Activated CD8-positive, alpha-beta T cell treated with anti-CD3 and anti-CD28 coated beads for 36 hours (primary cell): ENCODE measurements at regions not wholly inside any gene's neighbourhood (a gene's known extent, or its start where the extent isn't known, plus 50 kb on each side); places are given as distances from the start of the nearest gene placed in this dataset.

Experiments
- ATAC-seq: fragments of 200-7000 bp; cut with Tn5 transposase; one replicate; pipeline ENCODE4 v1.10.0; 2021; ENCODE audit warnings: mild to moderate bottlenecking, moderate library complexity
- CTCF ChIA-PET: fragments of 350-600 bp; sonication (Branson Sonifier 250); formaldehyde crosslinking; loops from one replicate; lab custom pipeline; 2021; ENCODE audit warnings: antibody characterized with exemption; lab: Charles Lee
- POLR2A ChIA-PET: fragments of 350-600 bp; sonication (Branson Sonifier 250); formaldehyde crosslinking; loops from one replicate; lab custom pipeline; 2021; ENCODE audit warnings: antibody characterized with exemption; lab: Charles Lee
- DNase-seq: peaks from one replicate; pipeline ENCODE4 v3.0.0-alpha.2; 2020
- H3K27ac Mint-ChIP-seq: one replicate; pipeline ENCODE4 v1.8.0; 2021; ENCODE audit warnings: mild to moderate bottlenecking, mixed read lengths
- H3K27me3 Mint-ChIP-seq: one replicate; pipeline ENCODE4 v1.8.0; 2021; ENCODE audit warnings: mixed read lengths
- H3K36me3 Mint-ChIP-seq: one replicate; pipeline ENCODE4 v1.8.0; 2021; ENCODE audit warnings: low read depth, mixed read lengths
- H3K4me1 Mint-ChIP-seq: one replicate; pipeline ENCODE4 v1.8.0; 2021; ENCODE audit warnings: low read depth, mixed read lengths
- H3K4me3 Mint-ChIP-seq: one replicate; pipeline ENCODE4 v1.8.0; 2021; ENCODE audit warnings: mild to moderate bottlenecking, moderate library complexity, mixed read lengths
- H3K9me3 Mint-ChIP-seq: one replicate; pipeline ENCODE4 v1.8.0; 2021; ENCODE audit warnings: mixed read lengths
- CTCF ChIP-seq: fragments of 200-600 bp; IDR thresholded peaks from one replicate; pipeline ENCODE4 v1.8.0; 2022; ENCODE audit warnings: antibody characterized with exemption, mild to moderate bottlenecking
- intact Hi-C: fragments of 100-400 bp; cut with micrococcal nuclease; formaldehyde crosslinking; loops from one replicate; pipeline ENCODE4 v1.10.0; 2022

GRCh38 chr18:51248685-51249084 is 51.2 kb upstream of the MEX3C start:
- H3K9me3 Mint-ChIP-seq = no peaks in the 10 kb centered on the region
- DNase-seq = no peak
- ChIA-PET POLR2A (no interaction called here), CTCF (no interaction called here)
- H3K4me1 Mint-ChIP-seq = no peaks in the 10 kb centered on the region
- H3K4me3 Mint-ChIP-seq = no peak overlapping the region
- no peak for TF ChIP-seq CTCF
- H3K36me3 Mint-ChIP-seq = no peaks in the 10 kb centered on the region
- no peak overlapping the region for H3K27ac Mint-ChIP-seq
- H3K27me3 Mint-ChIP-seq = peaks cover 4% of the 10 kb centered on the region
- no peak for ATAC-seq
- intact Hi-C loops = no loop called here

- Mint-ChIP-seq H3K36me3 (no peaks in the 10 kb centered on the region), H3K4me3 (no peak overlapping the region), H3K4me1 (no peaks in the 10 kb centered on the region), H3K9me3 (no peaks in the 10 kb centered on the region), H3K27me3 (peaks cover 4% of the 10 kb centered on the region), H3K27ac (no peak overlapping the region)
- ChIA-PET POLR2A (no interaction called here), CTCF (no interaction called here)
- DNase-seq (no peak), ATAC-seq (no peak)
- no peak for TF ChIP-seq CTCF
- intact Hi-C loops = no loop called here
Observed at GRCh38 chr18:51250006-51250405, 52.5 kb upstream of the MEX3C start.

DNA sequence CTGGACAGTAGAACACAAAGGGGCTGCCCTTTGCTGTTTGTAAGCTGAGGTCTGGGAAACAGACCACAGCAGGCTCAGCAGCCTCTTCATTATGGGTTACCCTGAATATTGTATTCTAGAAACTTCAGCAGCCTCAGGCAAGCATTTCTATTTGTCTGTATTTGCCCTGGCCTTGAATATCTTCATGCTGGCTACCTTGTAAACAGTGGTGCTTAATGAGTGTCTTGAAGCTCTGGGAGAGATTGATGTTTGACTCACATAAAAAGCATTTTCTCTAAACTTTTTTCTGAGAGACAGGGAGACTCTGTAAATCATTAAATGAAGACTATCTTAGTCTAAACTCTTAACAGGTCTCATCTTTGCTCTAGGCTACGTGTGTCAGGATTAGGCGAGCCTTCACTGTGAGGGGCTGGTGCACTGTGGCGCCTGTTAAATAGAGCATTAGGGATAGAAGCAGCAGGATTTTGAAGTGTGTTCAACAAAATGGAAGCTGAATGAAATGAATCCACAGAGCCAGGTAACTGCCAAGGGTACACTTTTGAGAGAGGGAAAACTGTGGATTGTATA is 53.1 kb upstream of the MEX3C start:
- Mint-ChIP-seq H3K4me3 (no peak overlapping the region), H3K27me3 (peaks cover 4% of the 10 kb centered on the region), H3K27ac (no peak overlapping the region), H3K36me3 (no peaks in the 10 kb centered on the region), H3K9me3 (no peaks in the 10 kb centered on the region), H3K4me1 (no peaks in the 10 kb centered on the region)
- DNase-seq (no peak), ATAC-seq (no peak)
- CTCF ChIA-PET = no interaction called here
- POLR2A ChIA-PET = interaction anchor here (0.6 kb wide), 1 partner anchor 86 kb away, joined by 3 read pairs; no protein-coding TSS in a partner anchor
- no peak for TF ChIP-seq CTCF
- intact Hi-C loops = no loop called here

DNA sequence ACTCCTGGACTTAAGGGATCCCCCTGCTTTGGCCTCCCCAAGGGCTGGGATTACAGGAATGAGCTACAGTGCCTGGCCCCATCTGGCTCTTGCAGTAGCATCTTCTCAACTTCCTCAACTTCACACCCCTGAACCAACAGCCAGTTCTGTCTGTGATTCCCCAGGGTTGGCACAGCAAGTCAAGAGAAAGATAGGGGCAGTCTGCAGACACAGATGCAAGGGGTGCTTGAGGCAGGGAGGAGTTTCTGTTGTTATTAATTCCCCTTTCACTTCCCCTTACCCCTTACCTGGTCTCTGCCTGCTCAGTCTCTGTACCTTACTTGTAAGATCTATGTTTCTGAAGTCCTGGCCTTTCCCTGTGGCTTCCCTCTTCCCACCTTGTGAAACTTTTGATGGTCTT is 54.1 kb upstream of the MEX3C start:
- ATAC-seq = no peak
- Mint-ChIP-seq H3K27me3 (peaks cover 6% of the 10 kb centered on the region), H3K27ac (no peak overlapping the region), H3K4me3 (no peak overlapping the region), H3K4me1 (no peaks in the 10 kb centered on the region), H3K36me3 (no peaks in the 10 kb centered on the region), H3K9me3 (no peaks in the 10 kb centered on the region)
- CTCF ChIA-PET = no interaction called here
- DNase-seq = no peak
- intact Hi-C loops = no loop called here
- POLR2A ChIA-PET = interaction anchor here (0.7 kb wide), 1 partner anchor 13 kb away, joined by 3 read pairs; no protein-coding TSS in a partner anchor
- TF ChIP-seq CTCF = no peak

DNA sequence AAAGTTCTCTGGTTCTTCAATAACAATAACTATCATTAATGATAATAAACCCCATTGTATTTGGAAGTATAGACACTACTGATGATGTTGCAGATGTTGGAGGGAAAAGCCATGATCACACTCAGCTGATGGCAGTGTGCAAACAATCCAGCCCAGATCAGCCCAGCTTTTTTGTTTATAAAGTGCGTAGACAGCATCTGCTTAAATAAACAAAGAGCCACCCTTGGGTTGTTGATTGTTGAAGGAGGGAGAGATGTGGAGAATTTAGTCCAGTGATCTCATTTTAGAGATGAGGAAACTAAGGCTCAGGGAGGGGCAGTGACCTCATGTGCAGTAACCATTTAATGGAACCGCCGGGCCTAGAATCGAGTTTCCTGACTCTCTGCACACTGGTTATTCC is 56.0 kb upstream of the MEX3C start:
- no peaks in the 10 kb centered on the region for H3K36me3 Mint-ChIP-seq
- H3K27ac Mint-ChIP-seq = no peak overlapping the region
- POLR2A ChIA-PET = no interaction called here
- no peak for TF ChIP-seq CTCF
- CTCF ChIA-PET = no interaction called here
- H3K27me3 Mint-ChIP-seq = peaks cover 10% of the 10 kb centered on the region
- DNase-seq (no peak), ATAC-seq (no peak)
- intact Hi-C loops = no loop called here
- no peaks in the 10 kb centered on the region for H3K9me3 Mint-ChIP-seq
- no peaks in the 10 kb centered on the region for H3K4me1 Mint-ChIP-seq
- H3K4me3 Mint-ChIP-seq = no peak overlapping the region
